MV-4-11 (cell line): ENCODE measurements at regions not wholly inside any gene's neighbourhood (a gene's known extent, or its start where the extent isn't known, plus 50 kb on each side); places are given as distances from the start of the nearest gene placed in this dataset.

Experiments
- DNase-seq: peaks from one replicate; lab custom pipeline; 2025; lab: John Stamatoyannopoulos, UW

- DNase-seq, result no peak
Observed at GRCh38 chr3:22315925-22316324, 564.9 kb upstream of the ZNF385D start.

DNA sequence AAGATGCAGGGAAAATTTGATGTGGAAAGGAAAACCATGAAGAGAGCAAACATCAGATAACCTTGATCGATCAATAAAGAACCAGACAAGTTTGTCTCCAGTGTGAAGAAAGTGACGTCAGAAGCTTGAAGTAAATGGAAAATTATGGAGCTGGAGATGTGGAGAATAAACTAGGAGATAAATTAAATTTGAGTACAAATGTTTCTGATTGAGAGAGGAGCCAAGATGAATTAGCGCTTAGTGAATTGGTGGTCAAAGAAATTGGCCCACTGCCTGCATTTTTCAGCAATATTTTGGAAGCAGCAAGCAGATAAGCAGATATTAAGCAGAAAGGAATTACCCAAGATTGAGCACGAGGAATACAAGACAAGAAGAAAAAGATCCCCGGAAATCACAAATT, 567.3 kb upstream of the ZNF385D start:
- DNase-seq, result no peak

DNA sequence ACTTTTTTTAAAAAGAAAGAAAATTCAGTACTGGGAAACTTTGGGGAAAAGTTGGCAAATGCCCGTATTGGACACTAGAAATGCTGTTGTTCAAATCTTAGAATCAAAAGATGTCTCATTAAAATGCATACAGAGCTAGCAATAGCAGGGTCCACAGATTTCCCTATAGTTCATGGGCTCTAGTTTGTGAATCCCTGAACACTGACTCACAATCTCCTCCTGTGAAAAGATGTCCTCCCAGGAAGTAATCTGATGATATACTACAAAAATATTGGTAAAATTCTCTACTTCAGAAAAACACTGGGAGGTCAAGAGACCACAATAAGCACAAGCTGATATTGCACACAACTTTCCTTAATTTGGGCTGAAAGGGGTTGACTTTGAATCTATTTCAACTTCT, 568.4 kb upstream of the ZNF385D start:
- no peak for DNase-seq

- DNase-seq, result no peak
Observed at GRCh38 chr3:22322861-22323260, 571.9 kb upstream of the ZNF385D start.

GRCh38 chr3:22326305-22326704, 575.3 kb upstream of the ZNF385D start:
- DNase-seq, result no peak

DNA sequence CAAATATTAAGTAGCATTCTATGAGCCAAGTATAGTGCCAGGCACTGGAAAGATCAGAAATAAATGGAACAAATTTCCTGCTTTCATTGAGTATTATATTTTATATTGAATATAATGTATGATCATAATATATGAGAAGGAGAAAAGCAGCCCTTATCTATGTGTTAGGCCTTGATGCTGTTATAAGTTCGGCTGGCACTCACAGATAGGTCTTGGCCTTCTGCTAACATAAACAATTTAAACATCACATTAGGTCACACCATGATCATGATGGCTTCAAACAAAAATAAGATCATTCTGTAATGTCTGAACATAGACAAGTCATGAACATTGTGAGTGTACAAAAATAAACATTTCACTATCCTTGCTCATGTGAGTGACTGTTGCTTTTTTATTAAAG, 584.0 kb upstream of the ZNF385D start:
- DNase-seq, result no peak

GRCh38 chr3:22349215-22349851, 598.3 kb upstream of the ZNF385D start:
- no peak for DNase-seq

DNA sequence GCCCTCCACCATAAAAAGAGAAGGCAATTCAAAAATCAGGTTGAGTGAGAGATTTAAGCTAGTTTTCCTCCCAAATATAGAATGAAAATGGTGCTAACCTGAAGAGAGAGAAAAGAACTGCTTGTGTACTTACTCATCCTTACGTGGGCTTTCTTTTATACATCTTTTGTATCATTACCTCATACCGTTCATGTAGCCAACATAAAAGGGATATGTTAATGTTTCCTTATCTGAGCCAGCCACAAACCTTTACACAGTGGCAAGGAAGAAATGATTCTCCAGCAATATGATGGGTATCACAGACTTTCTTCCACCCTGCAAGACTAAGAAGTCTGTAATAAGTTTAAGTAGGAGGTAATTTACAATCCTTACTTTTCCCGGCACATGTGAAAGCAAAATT, 600.8 kb upstream of the ZNF385D start:
- DNase-seq, result no peak

GRCh38 chr3:22353126-22353525, 602.1 kb upstream of the ZNF385D start:
- DNase-seq, result no peak

DNA sequence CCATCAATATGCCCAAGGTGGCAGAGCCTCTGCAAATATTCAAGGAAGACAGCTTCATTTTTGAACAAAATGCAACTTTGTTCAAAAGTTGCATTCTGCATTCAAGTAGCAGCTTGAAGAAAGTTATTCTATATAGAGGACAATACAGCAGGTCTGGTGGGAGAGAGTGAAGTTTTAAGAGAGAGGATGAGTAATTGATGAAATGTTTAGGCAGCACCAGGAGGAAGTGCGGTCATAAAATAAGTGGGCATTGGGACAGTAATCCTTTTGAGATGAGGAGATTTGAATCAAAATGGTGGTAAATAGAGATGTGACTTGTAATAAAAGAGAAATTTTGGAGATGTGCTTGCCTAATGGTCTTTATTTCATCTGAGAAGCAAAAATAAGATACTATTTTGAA, 607.3 kb upstream of the ZNF385D start:
- DNase-seq, result no peak

DNA sequence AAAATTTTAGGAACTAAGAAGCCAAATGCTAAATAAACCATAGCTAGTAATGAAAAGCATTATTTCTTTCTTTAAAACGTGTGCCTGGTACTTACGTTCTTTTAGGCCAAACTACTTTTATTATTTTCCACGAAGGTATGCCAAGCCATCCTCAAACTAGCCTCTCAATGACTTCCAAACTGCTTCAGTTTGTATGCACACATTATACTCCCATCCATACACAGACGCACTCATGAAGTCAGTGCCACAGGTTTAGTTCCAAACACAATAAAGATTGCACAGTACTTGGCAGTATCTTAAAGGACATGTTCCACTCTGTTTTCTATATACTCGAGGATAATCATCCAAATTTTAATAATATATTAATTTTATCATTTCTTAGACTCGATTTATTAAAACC, 609.2 kb upstream of the ZNF385D start:
- no peak for DNase-seq

GRCh38 chr3:22360970-22361369, 610.0 kb upstream of the ZNF385D start:
- no peak for DNase-seq

DNA sequence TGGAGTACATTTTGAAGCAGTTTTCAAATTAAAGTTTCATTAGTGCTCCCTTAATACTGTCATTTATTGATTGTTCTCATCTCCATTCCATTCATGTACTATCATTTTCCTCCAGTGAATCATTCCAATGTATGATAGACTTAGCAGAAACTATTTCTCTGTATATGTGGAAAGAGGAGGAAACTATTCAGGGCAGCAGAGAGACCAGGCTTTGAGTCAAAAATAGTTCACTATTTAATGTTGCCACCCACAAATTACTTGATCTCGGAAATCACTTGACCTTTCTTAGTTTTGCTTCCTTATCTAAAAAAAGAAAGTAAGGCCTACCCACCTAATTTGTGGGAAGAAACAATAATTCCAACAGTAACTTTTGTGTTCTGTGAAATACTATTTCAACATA, 610.5 kb upstream of the ZNF385D start:
- peak; percentile 55 for DNase-seq

DNA sequence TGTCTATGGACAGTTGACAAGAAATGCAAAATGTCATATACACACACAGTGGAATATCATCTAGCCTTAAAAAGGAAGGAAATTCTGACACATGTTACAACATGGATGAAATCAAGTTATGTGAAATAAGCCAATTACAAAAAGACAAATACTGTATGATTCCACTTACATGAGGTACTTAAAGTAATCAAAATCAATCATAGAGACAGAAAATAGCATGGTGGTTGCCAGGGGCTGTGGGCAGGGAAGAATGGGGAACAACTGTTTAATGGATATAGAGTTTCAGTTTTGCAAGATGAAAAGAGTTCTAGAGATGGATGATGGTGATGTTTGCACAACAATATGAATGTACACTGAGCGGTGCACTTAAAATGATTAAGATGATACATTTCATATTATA, 613.8 kb upstream of the ZNF385D start:
- DNase-seq, result peak; percentile 90

- DNase-seq, result no peak
Observed at GRCh38 chr3:22366781-22367180, 615.8 kb upstream of the ZNF385D start.

DNA sequence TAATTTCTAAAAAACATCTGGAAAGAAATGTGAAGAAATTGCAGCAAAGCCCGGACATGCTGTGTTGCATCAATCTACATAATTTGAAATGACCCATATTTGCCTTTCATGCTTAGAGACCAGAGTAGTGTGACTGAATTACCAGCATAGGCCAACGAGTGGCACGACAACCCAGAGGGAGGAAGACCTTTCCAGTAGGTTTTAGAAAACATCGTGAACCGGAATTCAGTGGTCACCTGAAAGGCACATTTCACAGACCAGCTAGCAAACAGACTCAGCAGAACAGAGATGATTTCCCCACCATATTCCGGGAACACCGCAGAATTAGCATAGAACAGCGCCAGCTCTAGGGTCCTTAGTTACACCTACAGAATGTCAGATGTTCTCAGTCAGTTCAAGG, 620.0 kb upstream of the ZNF385D start:
- DNase-seq, result no peak

- DNase-seq, result no peak
Observed at GRCh38 chr3:22371607-22372291, 620.7 kb upstream of the ZNF385D start.

DNA sequence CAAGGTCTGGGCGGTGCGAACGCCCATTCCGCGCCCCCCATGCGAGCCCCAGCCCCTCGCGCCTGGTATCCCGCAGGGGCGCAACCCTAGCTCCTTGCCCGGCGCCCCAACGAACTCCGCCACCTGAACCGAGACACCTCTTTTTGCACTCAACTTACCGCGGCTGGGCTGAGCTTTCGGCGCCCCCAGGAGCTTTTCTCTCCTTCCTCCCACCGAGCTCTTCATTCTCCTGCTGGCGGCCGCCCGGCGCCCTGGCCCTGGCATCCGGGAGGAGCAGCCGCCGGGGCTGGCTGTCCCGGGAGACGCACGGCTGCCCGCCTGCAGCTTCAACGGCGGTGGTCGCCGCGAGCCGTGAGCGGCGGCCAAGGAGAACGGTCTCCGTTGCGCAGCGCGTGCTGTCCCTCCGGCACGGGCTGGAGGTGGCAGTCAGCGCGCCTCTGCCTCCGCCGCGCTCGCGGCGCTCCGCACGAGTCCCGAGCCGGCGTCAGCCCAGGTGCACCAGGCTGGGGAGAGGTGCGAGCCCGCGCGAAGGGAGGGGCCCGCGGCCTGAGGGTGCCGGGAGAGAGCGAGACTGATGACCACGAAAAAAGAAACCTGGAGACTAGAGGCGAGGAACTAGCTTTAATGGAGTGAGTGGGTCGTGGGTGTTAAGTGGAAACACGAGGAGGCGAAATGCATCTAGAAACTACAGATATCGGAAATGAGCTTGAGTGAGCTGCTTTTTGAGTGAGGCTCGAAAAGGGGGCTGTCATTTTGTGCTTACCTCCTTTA, 621.5 kb upstream of the ZNF385D start:
- no peak for DNase-seq

DNA sequence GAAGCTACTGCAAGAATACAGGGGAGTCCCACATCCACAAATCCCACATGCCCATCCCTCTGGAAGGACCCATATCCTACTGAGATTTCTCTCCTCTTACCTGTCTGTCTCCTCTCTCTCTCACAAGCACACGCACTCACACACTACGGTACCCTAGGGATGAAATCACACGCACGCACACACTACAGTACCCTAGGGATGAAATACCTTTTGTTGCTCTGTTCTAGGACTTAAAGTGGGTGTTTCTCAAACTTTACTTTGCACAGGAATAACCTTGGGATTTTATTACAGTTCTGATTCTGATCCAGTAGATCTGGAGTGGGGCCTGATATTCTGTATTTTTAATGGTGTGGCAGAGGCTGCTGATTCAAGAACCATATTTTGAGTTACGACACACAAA, 622.2 kb upstream of the ZNF385D start:
- no peak for DNase-seq

DNA sequence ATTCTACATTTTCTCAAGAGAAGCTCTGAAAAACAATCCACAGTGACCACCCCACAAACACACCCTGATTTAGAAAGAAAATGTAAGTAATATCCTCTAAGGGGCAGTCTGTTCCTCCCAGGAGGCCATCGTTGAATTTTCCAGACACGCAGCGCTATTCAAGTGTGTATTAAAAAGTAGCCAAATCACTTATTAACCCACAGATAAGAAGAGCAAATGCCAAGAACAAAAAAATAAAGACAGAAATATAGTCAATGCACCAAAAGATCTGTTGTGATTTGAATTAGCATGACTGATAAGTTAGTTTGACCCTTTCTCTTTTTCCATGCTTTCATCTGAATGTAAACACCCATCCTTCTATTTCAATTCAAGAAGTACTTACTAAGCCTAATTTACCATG, 622.8 kb upstream of the ZNF385D start:
- no peak for DNase-seq

GRCh38 chr3:22377421-22377820, 626.4 kb upstream of the ZNF385D start:
- no peak for DNase-seq

GRCh38 chr3:22378869-22379268, 627.9 kb upstream of the ZNF385D start:
- DNase-seq, result no peak

DNA sequence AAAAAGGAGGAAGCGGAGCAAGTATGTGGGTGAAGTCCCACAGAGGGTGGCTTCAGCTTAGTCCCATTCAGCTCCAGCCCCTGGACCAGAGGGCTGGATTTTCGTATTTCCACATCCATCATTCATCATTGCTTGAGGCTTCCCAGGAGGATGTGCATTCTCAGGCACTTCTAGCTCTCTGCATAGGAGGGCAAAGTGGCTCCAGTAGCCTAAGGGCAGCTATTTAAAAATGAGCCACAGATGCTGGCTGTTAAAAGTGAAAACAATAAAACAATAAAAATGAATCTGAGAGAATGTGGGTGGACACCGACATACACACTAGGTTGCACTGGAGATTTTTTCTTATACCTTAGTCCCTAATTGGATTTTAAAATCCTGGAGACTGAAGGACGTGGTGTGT, 629.2 kb upstream of the ZNF385D start:
- no peak for DNase-seq
